ENCODE measurements at regions not wholly inside any gene's neighbourhood (a gene's known extent, or its start where the extent isn't known, plus 50 kb on each side); places are given as distances from the start of the nearest gene placed in this dataset.

DNA sequence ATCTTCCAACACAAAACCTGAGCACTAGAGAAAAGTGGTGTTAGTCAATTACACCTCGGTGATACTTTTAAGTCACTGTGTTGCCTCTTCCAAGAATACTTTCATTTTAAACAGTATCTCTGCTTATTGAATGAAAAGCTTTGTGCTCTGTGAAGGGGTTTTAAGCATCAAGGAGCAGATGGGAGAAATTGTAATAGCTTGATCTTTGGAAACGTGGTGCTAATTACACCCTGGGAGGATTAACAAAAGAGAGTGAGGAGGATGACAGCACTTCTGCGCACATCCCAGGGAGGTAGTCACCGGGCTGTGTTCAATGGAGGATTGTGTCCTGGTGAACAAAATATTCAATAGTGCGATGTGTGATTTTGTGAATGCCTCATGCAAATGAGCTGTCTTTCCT is 477.4 kb upstream of the ADAMTS16 start:
- DNase-seq, result no peak

DNA sequence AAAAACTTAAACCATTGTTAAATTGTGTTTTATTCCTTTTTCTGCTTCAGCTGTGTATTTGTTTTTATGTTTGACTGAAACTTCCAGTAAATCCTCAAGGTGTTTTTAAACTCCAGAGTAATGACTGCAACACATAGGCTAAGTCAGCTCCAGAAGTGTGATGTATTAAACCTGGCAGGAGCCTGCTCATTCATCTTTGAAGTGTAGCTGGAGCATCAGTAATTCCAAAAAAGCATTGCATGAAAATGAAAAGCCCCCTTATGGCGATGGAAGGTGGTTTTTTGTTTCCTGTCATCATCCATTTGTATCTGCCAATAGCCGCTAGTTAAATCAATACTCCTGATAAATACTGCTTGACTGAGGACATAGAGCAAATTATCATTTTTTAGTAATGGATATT is 474.2 kb upstream of the ADAMTS16 start:
- DNase-seq, result no peak

DNA sequence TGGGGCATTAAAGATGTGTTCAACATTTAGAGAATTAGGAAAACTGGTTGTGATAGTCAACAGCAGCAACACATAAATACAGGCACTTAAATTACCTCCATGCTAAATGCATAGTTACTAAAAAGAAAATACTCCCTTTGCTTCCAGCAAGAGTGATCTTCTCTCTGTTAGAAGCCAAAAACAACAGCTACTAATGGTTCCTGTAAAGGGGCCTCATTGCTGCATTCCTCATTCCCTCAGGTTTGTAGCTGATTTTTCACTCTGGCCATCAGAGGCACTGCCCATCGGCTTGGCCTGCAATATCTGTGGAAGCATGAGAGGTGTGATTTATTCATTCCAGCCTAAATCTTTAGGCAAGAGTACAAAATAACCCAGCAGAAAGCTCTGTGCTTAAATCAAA is 466.0 kb upstream of the ADAMTS16 start:
- no peak for DNase-seq

DNA sequence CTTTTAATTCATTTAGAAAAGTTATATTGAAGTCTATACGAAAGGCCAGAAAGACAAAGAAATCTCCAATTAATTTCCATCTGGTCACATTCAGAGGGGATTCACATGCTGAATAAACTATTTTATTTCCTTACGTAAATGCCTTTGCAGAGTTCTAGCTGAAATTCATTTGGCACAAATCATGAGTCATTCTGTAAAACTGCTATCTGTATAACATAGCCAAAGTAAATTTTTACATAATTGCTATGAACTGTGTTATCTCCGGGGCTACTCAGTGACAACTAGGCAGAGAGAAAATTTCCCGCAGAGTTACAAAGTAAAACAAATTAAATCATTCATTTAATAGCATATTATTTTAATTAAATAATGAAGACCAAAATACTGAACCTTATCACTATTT is 463.2 kb upstream of the ADAMTS16 start:
- no peak for DNase-seq

DNA sequence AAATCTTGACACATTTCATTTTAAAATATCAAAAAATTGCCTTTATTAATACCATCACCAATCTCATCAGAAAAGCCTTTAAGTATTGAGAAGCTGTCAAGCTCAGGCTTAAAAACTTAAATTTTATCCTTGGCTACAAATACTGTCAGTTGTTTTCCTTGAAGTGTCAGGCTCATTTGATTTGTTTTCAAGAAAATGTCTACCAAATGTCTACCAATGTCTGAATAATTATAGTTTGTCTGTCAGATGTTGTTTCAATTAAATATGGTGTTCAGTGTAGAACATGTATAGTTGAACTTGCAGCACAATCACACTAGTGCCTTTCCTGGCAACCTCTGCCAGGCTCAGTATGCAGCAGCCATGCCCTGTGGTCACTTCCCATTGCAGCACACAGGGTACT is 455.2 kb upstream of the ADAMTS16 start:
- no peak for DNase-seq

DNA sequence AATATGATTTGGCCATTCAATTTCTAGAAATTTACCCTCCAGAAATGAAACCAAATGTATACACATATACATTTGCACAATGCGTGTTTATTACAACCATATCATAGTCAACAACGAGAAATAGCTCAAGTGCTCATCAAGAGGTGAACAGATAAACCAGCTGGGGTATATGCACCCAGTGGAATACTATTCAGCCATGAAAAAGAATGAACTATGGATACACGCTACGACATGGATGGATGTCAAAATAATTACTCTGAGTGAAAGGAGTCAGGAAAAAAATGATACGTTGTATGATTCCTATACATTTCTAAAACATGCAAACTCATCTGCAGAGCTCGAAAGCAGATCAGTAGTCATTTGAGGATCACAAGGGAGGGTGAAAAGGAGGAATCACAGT is 441.5 kb upstream of the ADAMTS16 start:
- no peak for DNase-seq

DNA sequence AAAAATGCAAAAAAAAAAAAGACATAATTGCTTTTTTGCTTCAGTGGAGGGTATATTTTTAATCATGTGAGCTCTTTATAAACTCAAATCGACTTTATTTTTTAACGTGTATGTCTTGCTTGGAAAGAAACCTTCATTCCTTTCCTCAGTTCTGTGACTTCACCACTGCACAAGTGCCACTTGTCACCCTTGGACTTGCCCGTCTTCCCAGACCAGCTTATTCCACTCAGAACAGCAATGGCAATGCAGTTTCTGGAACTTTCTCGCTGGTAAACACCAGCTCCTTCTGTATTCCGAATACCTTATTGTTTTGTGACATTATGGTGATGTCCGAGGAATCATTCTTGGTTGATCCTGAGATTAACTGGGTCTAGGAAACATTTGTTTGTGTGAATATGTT is 440.5 kb upstream of the ADAMTS16 start:
- no peak for DNase-seq

DNA sequence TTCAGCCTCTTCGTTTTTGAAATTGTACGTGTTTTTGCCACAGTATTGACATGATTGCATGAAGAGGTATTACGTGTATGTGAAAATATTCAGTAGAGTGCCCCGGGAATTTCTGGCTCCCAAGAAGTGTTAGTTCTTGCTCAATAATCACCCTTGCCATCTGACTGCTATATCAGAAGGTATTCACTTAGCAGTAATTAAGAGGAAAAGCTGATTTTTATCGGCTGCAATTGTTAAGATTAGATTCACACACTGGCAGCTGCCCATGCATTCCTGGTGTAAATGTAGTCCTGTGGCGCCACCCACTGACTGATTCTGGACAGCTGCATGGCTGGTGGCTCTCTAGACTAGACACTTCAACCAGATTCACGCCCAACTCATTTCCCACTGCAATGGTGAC is 440.1 kb upstream of the ADAMTS16 start:
- peak; percentile 70 for DNase-seq

DNA sequence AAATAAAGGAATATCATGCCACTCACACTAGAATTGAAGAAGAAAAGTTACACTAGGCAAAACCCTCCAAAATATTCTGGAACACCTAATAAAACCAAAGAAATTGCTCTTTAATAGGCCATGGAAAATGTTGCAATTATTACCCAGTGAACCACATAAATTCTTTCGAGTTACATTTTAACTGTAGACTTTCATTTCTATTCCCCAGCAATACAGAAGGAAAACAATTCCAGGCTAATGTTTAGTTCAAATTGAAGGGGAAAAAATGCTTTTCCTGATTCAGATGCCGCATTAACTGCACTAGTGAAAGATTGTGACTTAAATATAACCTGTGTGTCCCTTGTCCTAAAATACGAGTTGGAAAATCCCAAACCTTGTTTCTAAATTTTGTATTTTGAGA is 439.3 kb upstream of the ADAMTS16 start:
- DNase-seq, result no peak

DNA sequence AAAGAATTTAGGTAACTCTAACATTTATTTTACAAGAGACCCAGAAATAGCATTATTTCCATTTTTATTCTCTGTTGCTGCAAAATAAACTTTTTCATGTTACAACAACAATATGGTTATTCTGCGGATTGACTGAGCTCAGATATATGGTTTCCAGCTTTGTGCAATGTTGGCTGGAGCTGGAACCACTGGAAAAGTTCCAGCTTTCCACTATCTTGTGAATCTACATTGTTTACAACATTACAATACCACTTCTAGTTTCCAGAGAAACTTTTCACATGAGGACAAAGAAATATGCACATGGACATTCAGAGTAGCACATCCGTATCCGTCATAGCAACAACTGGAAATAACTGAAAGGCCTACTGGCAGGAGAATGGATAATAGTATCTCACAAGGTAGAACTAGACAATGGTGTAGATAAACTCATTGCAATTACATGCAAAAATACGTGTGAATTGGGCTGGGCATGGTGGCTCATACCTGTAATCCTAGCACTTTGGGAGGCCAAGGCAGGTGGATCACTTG is 436.1 kb upstream of the ADAMTS16 start:
- DNase-seq, result no peak

DNA sequence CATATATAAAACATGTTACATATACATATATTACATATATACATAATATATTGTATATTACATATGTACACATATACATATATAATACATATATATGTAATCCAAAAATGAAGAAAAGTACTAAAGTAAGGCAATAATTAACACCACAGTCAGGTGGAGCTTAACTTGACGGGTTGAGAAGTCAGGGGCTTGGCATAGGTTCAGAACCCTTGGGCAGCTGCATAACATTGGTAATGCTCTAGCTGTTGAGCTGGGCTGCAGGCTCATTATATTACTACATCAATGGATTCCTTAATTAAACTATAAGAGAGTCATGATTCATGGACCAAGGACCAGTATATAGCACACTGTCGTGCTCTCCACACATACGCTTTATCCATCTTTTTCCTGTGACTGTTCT is 435.2 kb upstream of the ADAMTS16 start:
- no peak for DNase-seq

DNA sequence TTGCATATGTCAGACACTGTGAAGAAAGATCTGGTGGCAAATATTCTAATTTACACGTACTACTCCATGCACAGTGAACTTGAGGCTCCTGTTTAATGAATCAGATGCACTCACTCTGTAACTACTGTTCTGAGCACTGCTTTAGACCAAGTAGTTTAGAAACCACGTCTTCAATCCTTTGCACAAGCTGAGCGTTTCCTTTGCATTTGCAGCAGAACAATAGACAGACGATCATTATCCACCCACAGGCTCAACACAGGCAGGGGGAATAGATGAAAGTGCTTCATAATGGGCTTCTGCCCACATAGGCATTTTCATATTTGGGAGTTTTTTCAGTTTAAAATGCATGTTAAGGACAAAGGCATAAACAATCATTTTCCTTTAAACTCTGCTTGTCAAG is 423.3 kb upstream of the ADAMTS16 start:
- no peak for DNase-seq

DNA sequence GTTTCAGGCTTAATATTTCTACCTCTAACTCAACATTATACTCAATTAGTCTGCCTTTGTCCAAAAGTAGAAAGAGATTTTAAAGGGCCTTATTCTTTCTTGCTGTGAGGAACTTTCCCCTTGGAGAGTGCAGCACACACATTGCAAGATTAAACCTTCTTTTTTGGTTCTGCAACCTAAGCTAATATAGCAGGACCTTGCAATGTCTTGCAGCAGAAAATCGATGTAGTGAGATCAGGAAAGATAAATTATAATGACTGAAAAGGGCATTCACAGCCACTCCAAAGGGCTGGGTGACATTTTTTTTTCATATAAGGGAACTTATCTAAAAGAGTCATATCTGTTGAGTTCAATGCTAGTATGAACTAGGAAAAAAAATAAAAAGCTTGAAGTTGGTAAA is 422.7 kb upstream of the ADAMTS16 start:
- no peak for DNase-seq

DNA sequence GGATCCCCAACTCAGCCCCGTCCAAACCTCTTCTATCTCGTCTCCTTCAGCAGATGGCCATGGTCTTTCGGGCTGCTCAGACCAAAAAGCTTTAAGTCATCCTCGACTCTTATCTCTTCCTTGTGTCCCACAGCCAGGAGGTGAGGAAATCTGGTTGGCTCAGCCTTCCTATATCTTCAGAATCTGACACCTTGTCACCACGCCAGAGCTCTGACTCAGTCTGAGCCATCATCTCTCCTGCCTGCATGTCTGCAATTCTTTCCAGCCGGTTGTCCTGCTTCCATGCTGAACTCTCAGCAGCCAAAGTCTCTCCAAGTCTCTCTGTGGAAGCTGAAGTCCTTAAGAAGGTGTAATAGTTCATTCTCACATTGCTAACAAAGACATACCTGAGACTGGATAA is 419.3 kb upstream of the ADAMTS16 start:
- no peak for DNase-seq

DNA sequence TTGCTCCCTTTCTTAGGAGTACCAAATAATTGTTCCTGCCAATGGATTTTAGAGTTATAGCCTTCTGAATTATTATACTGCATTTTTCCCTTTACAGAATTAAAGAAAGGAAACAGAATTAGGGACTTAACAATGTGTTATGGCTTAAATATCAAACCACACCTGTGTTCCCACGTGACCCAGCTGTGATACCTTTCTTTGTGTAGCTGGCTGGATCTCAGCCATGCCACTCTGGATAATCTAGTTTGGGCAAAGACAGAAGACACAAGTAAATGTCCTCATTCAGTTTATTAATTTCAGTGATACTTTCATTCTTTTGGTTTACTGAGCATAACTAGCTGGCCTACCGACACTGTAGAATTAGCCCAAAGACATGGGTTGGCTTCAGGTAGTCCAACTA is 417.2 kb upstream of the ADAMTS16 start:
- DNase-seq, result no peak

DNA sequence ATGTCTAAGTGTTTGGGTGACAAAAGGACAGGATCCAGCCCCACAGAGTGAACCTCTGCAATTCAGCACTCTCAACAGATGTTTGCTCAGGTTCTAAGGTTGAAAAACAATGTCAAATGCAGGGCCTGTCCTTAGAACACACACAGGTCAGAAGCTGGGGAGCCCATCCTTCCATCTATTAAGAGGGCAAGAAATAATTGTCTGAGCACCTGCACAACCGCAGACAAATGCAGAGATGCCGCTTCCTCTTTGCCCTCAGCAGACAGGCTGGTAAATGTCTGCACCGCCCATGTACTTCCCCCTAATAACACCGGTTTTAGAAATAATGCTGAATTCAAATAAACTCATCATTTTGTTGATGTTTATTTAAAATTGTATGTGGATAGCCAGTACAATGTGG is 414.5 kb upstream of the ADAMTS16 start:
- DNase-seq, result no peak

DNA sequence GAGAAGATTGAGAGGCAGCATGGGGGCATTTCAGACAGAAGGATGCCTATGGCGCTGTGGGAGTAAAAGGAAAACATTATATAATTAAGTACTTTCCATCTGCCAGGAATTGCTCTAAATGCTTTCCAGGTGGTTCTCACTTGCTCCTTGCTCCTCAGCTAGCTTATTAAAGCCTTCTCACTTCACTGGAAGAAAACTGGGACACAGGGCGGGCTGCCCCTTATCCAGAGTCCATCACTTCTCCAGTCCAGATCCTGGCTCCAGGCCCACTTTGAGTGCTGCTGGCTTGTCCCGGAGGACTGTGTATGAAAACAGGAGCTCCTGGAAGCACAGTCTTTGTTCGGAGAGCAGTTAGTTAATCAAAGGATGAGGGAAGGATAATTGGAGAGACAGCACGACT is 409.9 kb upstream of the ADAMTS16 start:
- no peak for DNase-seq

DNA sequence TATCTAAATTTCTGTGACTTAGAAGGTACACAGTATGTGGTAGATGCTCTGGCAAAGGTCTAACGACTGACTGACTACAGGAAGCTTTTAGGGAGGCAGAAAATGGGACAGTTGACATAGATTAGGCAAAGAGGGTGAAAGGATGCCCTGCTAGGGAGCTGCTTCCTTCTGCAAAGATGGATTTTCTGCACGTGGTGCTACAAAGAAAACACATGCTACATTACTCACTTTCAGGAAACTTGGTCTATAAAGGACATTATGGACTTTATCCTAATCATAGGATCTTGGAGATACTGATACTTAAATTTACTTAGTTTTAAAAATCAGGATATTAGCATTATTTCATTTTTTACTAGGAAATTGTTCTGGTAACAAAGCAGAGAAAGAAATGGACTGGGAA is 405.8 kb upstream of the ADAMTS16 start:
- DNase-seq, result no peak

DNA sequence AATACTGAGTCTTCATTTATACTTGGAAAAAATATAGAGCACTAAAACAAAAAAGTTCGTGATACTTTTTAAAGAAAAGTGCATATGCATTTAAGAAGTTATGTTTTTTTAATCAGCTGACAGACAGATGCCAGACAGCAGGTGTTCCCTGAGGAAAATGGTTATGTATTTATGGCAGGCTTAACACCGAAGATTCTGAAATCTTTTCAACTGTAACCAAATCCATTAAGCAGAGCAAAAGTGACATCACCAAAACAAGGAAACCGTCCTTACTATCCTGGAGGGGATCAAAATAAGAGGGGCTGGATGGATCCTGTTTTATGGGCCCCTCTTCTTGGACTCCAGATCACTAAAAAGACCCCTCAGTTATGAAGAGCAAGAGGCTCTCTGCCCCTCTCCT is 404.9 kb upstream of the ADAMTS16 start:
- no peak for DNase-seq

DNA sequence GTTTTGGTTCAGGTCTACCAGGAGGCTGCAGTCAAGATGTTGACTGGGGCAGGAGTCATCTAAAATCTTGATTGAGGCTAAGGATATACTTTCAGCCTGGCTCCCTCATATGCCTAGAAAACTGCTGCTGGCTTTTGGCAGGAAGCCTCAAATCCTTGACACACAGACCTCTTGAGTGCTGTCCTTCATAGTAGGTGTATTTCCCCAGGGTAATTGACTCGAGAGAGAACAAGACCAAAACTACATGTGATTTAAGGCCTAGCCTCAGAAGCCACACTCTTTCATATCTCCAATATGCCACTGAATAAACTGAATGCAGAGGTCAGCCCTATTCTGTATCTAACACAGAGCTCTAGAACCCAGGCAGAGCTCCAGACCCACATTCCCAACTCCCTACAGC is 402.3 kb upstream of the ADAMTS16 start:
- DNase-seq, result no peak

DNA sequence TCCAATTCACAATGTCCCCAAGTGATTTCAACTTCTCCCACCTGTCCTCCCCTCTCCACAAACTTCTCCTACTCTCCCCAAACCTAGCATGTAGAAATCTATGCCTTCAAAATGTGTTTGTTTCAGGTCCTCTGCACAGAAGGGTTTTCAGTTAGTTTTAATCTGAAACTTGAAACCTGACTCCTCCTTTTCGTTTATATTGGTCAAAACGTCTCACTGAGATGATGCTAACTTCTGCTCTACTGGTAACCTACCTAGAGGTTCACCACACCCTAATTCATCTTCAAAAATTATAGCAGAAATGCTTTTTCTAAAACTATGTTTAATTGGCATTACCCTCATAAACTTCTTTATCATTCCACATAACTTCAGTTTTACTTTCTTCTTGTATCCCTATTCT is 401.8 kb upstream of the ADAMTS16 start:
- no peak for DNase-seq

DNA sequence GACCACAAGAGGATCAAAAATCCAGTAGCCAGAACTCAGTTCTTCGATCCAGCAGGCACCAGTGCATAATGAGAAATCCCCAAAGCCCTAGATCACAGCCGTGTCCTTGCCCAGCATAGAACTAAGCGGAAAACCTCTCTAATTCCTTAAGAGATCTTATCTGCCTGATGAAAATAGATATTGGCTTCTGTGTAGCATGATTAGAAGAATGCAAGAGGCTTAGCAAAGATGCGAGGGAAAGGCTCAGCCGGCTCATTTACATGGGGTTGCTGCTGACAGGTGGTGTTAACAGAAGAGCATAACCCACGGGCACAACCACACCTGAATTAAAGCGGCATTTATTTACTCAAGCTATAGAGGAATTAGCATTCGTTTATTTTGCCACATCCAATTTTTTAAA is 400.0 kb upstream of the ADAMTS16 start:
- DNase-seq, result no peak

DNA sequence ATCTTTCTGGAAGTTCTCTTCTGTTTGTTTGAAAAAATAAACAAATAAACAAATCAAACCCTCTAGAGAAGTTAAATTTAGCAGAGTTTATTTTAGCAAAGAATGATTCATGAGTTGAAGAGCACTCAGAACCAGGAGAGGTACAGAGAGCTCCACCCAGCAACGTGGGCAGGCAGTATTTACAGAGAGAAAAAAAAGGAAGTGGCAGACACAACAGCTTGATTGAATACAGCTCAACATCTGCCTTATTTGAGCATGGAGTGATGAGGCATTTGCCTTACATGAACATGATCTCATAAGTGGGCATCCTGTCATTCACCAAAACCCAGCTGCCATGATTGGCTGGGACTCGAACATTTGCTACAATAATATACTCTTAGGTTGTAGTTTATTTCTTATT is 381.6 kb upstream of the ADAMTS16 start:
- DNase-seq, result no peak

DNA sequence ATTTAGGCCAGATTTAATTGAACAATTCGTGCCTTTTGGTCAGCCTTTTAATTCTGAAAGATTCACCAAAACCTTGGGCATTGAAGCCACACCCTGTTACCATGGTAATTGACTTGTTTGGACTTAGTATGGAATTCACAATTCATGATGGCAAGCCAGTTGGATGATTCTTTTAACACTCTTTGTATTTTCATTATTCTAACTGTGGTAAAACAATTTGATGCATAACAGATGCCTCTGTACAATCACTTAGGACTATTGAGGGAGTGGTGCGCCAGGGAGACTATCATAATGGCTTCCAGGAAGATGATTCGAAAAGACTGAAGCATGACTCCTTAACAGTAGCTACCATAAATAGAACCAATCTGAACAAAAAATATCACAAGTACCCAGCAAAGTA is 381.1 kb upstream of the ADAMTS16 start:
- DNase-seq, result no peak

DNA sequence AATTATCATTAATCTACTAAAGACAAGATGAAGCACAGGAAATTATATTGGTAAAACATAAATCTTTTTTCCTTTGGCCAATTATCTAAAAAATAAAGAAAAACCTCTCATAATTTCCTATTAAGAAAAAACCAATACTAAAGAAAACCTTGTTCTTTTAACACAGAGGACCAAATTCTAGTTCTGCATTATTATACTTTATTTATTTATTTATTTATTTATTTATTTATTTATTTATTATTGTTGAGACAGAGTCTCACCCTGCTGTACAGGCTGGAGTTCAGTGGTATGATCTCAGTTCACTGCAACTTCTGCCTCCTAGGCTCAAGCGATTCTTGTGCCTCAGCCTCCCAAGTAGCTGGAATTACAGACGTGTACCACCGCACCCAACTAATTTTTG is 377.8 kb upstream of the ADAMTS16 start:
- DNase-seq, result no peak

DNA sequence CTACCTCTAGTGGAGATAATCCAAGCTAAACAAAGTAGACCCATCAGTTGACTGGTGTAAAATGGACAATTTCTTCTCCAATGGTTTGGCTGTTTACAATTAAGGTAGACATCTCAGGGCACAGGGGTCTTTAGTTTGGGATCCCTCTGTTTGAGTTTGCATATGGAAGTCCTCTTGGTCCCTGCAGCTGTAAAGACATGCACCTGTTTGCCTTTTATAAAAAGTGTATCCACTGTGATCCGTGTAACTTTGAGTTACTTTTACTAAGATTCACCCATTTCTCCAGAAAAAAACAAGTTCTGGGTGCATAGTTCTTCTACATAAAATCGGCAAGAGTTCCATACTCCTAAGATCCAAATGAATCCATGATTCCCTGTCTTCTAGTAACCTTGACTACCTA is 374.7 kb upstream of the ADAMTS16 start:
- no peak for DNase-seq
